ENCODE measurements at regions not wholly inside any gene's neighbourhood (a gene's known extent, or its start where the extent isn't known, plus 50 kb on each side); places are given as distances from the start of the nearest gene placed in this dataset.
A peak's percentile ranks its signal among the peaks of the same experiment; 100 is the strongest.
"Not testable (repeated sequence)": the region's sequence is repeated elsewhere in the genome, so short reads cannot be mapped to it uniquely, and the experiment has no call there.

GRCh38 chr9:102227416-102227815, 489.0 kb upstream of the GRIN3A start:
- not testable (repeated sequence) for H3K4me3 ChIP-seq (ENCODE audit: low read length); DNase-seq (ENCODE audit: low read depth, low spot score)

- no peak for DNase-seq (ENCODE audit: low read depth, low spot score)
These were observed 487.5 kb upstream of the GRIN3A start for GRCh38 chr9:102225841-102226441.

DNA sequence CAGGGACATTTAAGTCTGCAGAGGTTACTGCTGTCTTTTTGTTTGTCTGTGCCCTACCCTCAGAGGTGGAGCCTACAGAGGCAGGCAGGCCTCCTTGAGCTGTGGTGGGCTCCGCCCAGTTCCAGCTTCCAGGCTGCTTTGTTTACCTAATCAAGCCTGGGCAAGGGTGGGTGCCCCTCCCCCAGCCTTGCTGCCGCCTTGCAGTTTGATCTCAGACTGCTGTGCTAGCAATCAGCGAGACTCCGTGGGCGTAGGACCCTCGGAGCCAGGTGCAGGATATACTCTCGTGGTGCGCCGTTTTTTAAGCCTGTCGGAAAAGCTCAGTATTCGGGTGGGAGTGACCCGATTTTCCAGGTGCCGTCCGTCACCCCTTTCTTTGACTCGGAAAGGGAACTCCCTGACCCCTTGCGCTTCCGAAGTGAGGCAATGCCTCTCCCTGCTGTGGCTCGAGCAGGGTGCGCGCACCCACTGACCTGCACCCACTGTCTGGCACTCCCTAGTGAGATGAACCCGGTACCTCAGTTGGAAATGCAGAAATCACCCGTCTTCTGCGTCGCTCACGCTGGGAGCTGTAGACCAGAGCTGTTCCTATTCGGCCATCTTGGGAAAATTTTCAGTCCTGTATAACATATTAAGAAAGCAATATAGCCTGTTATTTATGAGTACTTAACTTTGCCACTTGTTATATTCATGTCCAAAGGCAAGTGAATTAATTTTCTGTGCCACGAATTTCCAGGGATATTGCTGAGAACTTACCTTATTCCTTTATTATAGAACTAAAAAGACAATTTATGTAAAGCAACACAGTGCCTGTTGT, 485.1 kb upstream of the GRIN3A start:
- not testable (repeated sequence) for H3K4me3 ChIP-seq (ENCODE audit: low read length)

More at GRCh38 chr9:102225841-102226441, 487.5 kb upstream of the GRIN3A start:
- no peak overlapping the region for H3K4me3 ChIP-seq (ENCODE audit: low read length)

DNA sequence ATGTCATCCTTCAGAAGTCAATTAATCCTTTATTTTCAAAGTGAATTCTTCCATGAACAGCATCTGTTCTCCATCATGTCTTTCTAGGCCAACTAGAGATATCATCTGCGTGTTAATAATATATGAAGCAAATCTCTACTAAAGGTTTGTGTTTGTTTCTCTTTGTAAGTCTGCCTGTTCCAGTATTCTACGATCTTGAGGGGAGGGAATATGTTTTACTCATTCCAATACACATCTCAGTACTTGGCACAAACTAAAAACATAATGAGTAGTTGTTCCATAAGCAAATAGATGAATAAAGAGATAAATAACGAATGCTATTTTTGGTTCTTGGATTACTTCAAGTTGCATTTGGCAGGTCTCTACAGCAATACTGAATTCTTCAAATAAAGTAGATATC, 470.7 kb upstream of the GRIN3A start:
- no peak for DNase-seq (ENCODE audit: low read depth, low spot score)
- no peak overlapping the region for H3K4me3 ChIP-seq (ENCODE audit: low read length)

More for the DNA sequence above, 485.1 kb upstream of the GRIN3A start:
- DNase-seq (ENCODE audit: low read depth, low spot score) = not testable (repeated sequence)

GRCh38 chr9:102206432-102206831, 468.0 kb upstream of the GRIN3A start:
- H3K4me3 ChIP-seq (ENCODE audit: low read length) = no peak overlapping the region
- DNase-seq (ENCODE audit: low read depth, low spot score) = no peak

GRCh38 chr9:102205251-102205650, 466.8 kb upstream of the GRIN3A start:
- no peak for DNase-seq (ENCODE audit: low read depth, low spot score)
- H3K4me3 ChIP-seq (ENCODE audit: low read length) = no peak overlapping the region

DNA sequence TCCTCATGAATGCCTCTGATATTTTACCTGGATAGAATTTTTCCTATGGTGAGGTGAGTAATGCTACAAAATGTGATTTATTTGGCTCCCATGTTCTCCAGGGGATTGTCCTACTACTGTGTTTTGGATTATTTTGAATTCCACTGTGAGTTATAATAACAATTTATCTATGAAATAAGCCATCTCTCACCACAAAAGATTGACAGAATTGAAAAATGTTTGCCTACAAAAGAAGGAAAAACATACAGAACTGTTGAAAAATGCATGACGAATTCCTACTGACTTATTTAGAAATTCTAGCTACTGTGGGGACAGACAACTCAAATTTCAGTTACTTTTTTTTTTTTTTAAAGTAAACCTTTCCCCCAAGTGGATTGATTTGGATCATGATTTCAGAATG, 463.7 kb upstream of the GRIN3A start:
- DNase-seq (ENCODE audit: low read depth, low spot score) = no peak
- H3K4me3 ChIP-seq (ENCODE audit: low read length) = no peak overlapping the region

- no peak for DNase-seq (ENCODE audit: low read depth, low spot score)
- H3K4me3 ChIP-seq (ENCODE audit: low read length) = no peak overlapping the region
These were observed 447.5 kb upstream of the GRIN3A start for GRCh38 chr9:102185962-102186361.

DNA sequence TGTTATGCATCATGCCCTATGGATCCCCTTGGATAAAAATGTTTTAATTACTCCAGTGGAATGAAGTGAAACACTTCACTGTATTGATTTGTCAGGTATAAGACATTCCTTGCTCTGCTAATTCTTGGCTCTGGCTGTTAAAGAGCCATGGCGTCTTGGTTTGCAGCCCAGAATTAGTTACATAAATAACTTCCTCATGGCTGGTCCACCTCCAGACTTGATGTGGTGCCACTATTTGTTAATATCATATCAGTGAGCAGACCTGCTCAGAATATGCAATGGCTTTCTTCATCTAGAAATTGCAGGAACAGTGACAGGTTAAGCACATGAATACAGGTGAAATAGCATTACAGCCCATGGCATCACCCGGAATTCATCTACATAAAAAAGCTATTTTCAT, 446.9 kb upstream of the GRIN3A start:
- H3K4me3 ChIP-seq (ENCODE audit: low read length) = no peak overlapping the region
- no peak for DNase-seq (ENCODE audit: low read depth, low spot score)

DNA sequence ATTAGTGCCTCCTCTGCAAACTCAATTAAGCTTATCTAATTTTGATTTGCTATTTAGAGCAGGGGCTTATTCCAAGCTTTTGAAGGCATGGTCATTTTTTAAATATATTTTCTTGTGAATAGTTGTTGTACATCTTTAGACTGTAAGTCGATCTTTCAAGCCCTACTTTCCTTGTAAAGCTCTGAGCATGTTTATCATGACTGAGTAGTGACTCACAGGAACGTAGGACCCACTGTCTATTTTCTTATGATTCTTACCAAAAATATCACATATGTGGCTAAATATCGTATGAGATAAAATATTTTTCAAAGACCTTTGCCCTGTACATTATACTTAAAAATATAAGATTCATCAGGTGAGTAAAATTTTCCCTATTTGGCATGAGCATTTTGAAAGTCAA, 440.4 kb upstream of the GRIN3A start:
- no peak overlapping the region for H3K4me3 ChIP-seq (ENCODE audit: low read length)
- no peak for DNase-seq (ENCODE audit: low read depth, low spot score)

DNA sequence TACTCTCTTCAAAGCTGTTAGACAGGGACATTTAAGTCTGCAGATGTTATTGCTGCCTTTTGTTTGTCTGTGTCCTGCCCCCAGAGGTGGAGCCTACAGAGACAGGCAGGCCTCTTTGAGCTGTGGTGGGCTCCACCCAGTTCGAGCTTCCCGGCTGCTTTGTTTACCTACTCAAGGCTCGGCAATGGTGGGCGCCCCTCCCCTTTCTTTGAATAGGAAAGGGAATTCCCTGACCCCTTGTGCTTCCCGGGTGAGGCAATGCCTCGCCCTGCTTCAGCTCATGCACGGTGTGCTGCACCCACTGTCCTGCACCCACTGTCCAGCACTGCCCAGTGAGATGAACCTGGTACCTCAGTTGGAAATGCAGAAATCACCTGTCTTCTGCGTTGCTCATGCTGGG, 435.8 kb upstream of the GRIN3A start:
- DNase-seq (ENCODE audit: low read depth, low spot score); H3K4me3 ChIP-seq (ENCODE audit: low read length): not testable (repeated sequence)

DNA sequence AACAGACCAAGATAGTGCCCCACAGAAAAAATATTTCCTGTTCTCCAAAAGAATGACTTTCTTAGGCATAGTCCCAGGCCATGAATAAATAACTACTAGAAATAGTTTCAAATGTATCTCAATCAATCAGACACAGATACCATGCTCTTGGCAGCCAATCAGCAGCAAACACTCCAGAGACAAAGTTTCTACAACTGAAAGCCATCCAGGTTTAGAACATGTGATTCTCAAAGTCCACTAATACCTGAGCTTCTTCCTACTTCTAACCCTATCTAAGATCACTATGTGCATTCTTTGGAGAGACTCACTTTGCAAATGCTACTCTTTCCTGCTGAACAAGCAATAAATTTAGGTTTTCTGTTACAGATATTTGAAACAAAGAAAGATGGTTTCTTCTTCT, 425.8 kb upstream of the GRIN3A start:
- H3K4me3 ChIP-seq (ENCODE audit: low read length) = no peak overlapping the region
- no peak for DNase-seq (ENCODE audit: low read depth, low spot score)

DNA sequence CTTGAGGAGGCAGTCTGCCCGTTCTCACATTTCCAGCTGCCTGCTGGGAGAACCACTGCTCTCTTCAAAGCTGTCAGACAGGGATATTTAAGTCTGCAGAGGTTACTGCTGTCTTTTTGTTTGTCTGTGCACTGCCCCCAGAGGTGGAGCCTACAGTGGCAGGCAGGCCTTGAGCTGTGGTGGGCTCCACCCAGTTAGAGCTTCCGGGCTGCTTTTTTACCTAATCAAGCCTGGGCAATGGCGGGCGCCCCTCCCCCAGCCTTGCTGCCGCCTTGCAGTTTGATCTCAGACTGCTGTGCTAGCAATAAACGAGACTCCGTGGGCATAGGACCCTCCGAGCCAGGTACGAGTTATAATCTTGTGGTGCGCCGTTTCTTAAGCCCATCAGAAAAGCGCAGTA, 414.6 kb upstream of the GRIN3A start:
- not testable (repeated sequence) for H3K4me3 ChIP-seq (ENCODE audit: low read length); DNase-seq (ENCODE audit: low read depth, low spot score)

DNA sequence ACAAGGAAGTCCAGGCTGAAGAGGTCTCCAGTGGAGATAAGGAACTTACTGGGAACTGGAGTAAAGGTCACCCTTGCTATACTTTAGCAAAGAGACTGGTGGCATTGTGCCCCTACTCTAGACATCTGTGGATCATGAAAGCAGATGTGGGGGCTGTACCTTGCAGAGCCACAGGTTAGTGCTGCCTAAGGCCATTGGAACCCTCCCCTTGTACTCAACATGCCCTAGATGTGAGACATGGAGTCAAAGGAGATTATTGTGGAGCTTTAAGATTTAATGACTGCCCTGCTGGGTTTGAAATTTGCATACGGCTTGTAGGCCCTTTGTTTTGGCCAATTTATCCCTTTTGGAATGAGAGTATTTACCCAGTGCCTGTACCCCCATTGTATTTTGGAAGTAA, 397.3 kb upstream of the GRIN3A start:
- no peak overlapping the region for H3K4me3 ChIP-seq (ENCODE audit: low read length)
- DNase-seq (ENCODE audit: low read depth, low spot score) = no peak

- H3K4me3 ChIP-seq (ENCODE audit: low read length) = no peak overlapping the region
- peak; percentile 9 for DNase-seq (ENCODE audit: low read depth, low spot score)
These were observed 386.0 kb upstream of the GRIN3A start for GRCh38 chr9:102124465-102124864.

DNA sequence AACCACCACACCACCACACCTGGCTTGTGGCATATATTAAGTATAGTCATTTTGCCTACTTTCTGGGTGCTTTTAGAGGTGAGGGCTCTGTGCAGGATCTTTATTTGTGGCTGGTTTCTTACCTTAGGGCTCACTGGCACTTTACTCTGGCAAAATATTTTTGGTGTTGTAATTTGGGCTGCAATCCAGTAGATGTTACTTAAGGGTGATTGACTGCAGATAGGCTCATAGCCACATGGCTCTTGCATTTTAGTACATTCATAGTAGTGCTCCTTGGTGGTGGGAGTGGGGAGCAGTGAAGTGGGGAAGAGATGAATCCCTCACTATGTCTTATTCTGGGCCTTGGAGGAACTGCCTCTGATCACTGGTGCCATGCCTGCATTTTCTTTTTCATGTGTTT, 376.1 kb upstream of the GRIN3A start:
- no peak for DNase-seq (ENCODE audit: low read depth, low spot score)
- no peak overlapping the region for H3K4me3 ChIP-seq (ENCODE audit: low read length)

GRCh38 chr9:102113191-102113590, 374.7 kb upstream of the GRIN3A start:
- no peak overlapping the region for H3K4me3 ChIP-seq (ENCODE audit: low read length)
- DNase-seq (ENCODE audit: low read depth, low spot score) = no peak

GRCh38 chr9:102106439-102106838, 368.0 kb upstream of the GRIN3A start:
- no peak for DNase-seq (ENCODE audit: low read depth, low spot score)
- no peak overlapping the region for H3K4me3 ChIP-seq (ENCODE audit: low read length)

- H3K4me3 ChIP-seq (ENCODE audit: low read length) = no peak overlapping the region
- no peak for DNase-seq (ENCODE audit: low read depth, low spot score)
These were observed 363.3 kb upstream of the GRIN3A start for GRCh38 chr9:102101723-102102122.

- no peak for DNase-seq (ENCODE audit: low read depth, low spot score)
- H3K4me3 ChIP-seq (ENCODE audit: low read length) = no peak overlapping the region
These were observed 348.7 kb upstream of the GRIN3A start for GRCh38 chr9:102087141-102087540.

GRCh38 chr9:102085548-102085947, 347.1 kb upstream of the GRIN3A start:
- DNase-seq (ENCODE audit: low read depth, low spot score) = no peak
- no peak overlapping the region for H3K4me3 ChIP-seq (ENCODE audit: low read length)

All from Jurkat, Clone E6-1 (cell line).